Transverse colon (tissue), 4 donors: ENCODE measurements at regions not wholly inside any gene's neighbourhood (a gene's known extent, or its start where the extent isn't known, plus 50 kb on each side); places are given as distances from the start of the nearest gene placed in this dataset.

ENCODE experiments used
- CTCF ChIP-seq, 5 experiments: fragments of 200-600 bp in 3 of 5; fragments of 450-650 bp in 2 of 5; sonication (generic) in 3 of 5; IDR thresholded peaks; 1 replicate in 2 of 5; 2 replicates in 3 of 5; pipeline ENCODE4 v1.5.1; 2016 to 2017; ENCODE audit warnings: antibody characterized with exemption in 5 of 5, inconsistent platforms in 3 of 5, mild to moderate bottlenecking in 2 of 5, moderate library complexity in 1 of 5
- EP300 ChIP-seq: sonication (generic); formaldehyde crosslinking; IDR thresholded peaks from one replicate; pipeline ENCODE4 v1.6.1; 2017; ENCODE audit warnings: antibody characterized with exemption, low read depth
- POLR2A ChIP-seq: fragments of 450-650 bp; IDR thresholded peaks from one replicate; pipeline ENCODE4 v1.6.1; 2016; ENCODE audit warnings: antibody characterized with exemption, mild to moderate bottlenecking, moderate library complexity
- POLR2AphosphoS5 ChIP-seq, 3 donors: sonication (generic); formaldehyde crosslinking; IDR thresholded peaks; one replicate each; pipeline ENCODE4 v1.6.1; 2016; ENCODE audit warnings: antibody characterized with exemption in 3 of 3

- TF ChIP-seq EP300 (no peak), CTCF (IDR thresholded peaks at IDR 0.05) (no peak), POLR2AphosphoS5 (IDR thresholded peaks at IDR 0.05) (no peak), POLR2A (no peak)
Observed at GRCh38 chr12:4089956-4090355, 183.6 kb upstream of the CCND2 start.
